Loucy (cell line): ENCODE measurements at regions not wholly inside any gene's neighbourhood (a gene's known extent, or its start where the extent isn't known, plus 50 kb on each side); places are given as distances from the start of the nearest gene placed in this dataset.

Experiments
- H2AFZ ChIP-seq: fragments of 200-600 bp; sonication (generic); 2 replicates; pipeline ENCODE4 v1.6.0; 2016; ENCODE audit warnings: antibody characterized with exemption, mild to moderate bottlenecking, low read length, moderate library complexity
- H3F3A ChIP-seq: fragments of 200-600 bp; 2 replicates; pipeline ENCODE4 v1.6.0; 2016; ENCODE audit warnings: antibody characterized with exemption, low read depth, mild to moderate bottlenecking
- H3K27me3 ChIP-seq: fragments of 200-600 bp; sonication (generic); 2 replicates; pipeline ENCODE4 v1.6.1; 2014; ENCODE audit warnings: low read length, mild to moderate bottlenecking; ENCODE audit not compliant: insufficient read depth, poor library complexity, severe bottlenecking
- H3K36me3 ChIP-seq: fragments of 200-600 bp; sonication (generic); 2 replicates; pipeline ENCODE4 v1.6.1; 2016; ENCODE audit warnings: low read length; ENCODE audit not compliant: insufficient read depth
- H3K4me1 ChIP-seq: fragments of 200-600 bp; sonication (generic); 2 replicates; pipeline ENCODE4 v1.5.1; 2014; ENCODE audit warnings: low read length, mild to moderate bottlenecking; ENCODE audit not compliant: insufficient read depth, poor library complexity, severe bottlenecking
- H3K4me2 ChIP-seq: fragments of 200-600 bp; sonication (generic); 2 replicates; pipeline ENCODE4 v1.6.0; 2014; ENCODE audit warnings: antibody characterized with exemption, low read length, low read depth, mild to moderate bottlenecking; ENCODE audit not compliant: poor library complexity, severe bottlenecking
- H3K4me3 ChIP-seq: fragments of 200-600 bp; sonication (generic); 2 replicates; pipeline ENCODE4 v1.5.1; 2014; ENCODE audit warnings: low read length, mild to moderate bottlenecking, mixed read lengths; ENCODE audit not compliant: poor library complexity, severe bottlenecking
- H3K79me2 ChIP-seq: fragments of 200-600 bp; sonication (generic); 2 replicates; pipeline ENCODE4 v1.6.1; 2014; ENCODE audit warnings: low read length; ENCODE audit not compliant: insufficient read depth
- H3K9ac ChIP-seq: fragments of 200-600 bp; sonication (generic); 2 replicates; pipeline ENCODE4 v1.6.0; 2014; ENCODE audit warnings: mild to moderate bottlenecking, low read depth, low read length, moderate library complexity; ENCODE audit not compliant: poor library complexity, severe bottlenecking
- H3K9me2 ChIP-seq: fragments of 200-600 bp; sonication (generic); replicated peaks from 2 replicates; pipeline ENCODE4 v1.6.1; 2016; ENCODE audit warnings: low read depth, low read length, mixed read lengths
- H3K9me3 ChIP-seq: fragments of 200-600 bp; sonication (generic); 2 replicates; pipeline ENCODE4 v1.6.1; 2014; ENCODE audit warnings: mild to moderate bottlenecking, antibody characterized with exemption, low read length, low read depth; ENCODE audit not compliant: insufficient read depth
- H4K20me1 ChIP-seq: fragments of 200-600 bp; sonication (generic); 2 replicates; pipeline ENCODE4 v1.6.0; 2014; ENCODE audit warnings: antibody characterized with exemption, low read length, mild to moderate bottlenecking; ENCODE audit not compliant: insufficient read depth, poor library complexity, severe bottlenecking
- EZH2phosphoT487 ChIP-seq: fragments of 200-600 bp; IDR thresholded peaks from 2 replicates; pipeline ENCODE4 v1.6.1; 2018; ENCODE audit warnings: antibody characterized with exemption, mild to moderate bottlenecking, moderate library complexity, borderline replicate concordance
- TF ChIP-seq, protein P1 (sequence below): fragments of 200-600 bp; sonication (generic); conservative IDR thresholded peaks from 2 replicates; pipeline ENCODE4 v1.5.1; 2014; ENCODE audit warnings: mild to moderate bottlenecking, antibody characterized with exemption, low read length

DNA sequence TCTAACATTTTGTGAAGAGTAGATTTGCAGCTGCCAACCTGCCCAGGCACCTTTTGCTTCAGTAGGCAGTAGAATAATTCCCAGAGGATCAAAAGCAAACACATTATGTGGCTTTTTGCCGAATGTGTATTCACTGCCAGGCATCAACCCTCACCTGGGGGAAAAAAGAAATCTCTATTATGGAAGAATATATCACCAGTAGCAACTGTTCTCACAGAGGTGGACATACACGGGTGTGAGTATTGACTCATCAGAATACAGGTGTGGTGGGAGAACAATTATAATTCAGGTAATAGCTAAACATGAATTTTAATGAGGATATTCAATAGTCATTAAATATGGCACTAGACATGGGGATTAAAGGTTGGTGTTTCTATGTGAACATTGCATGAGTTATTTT is 910.7 kb downstream of the TFAP2A start:
- Histone ChIP-seq H3K79me2 (no peaks in the 10 kb centered on the region), H3K4me2 (no peak overlapping the region), H2AFZ (no peak overlapping the region), H3K9ac (no peak overlapping the region), H3K4me1 (no peaks in the 10 kb centered on the region), H4K20me1 (no peaks in the 10 kb centered on the region), H3K9me3 (peaks cover 6% of the 10 kb centered on the region; the same call in 1 of the 2 replicates), H3F3A (no peaks in the 10 kb centered on the region), H3K27me3 (no peaks in the 10 kb centered on the region), H3K9me2 (no peaks in the 10 kb centered on the region), H3K36me3 (no peaks in the 10 kb centered on the region), H3K4me3 (no peak overlapping the region)
- TF ChIP-seq EZH2phosphoT487, result no peak
- TF ChIP-seq, protein P1, sequence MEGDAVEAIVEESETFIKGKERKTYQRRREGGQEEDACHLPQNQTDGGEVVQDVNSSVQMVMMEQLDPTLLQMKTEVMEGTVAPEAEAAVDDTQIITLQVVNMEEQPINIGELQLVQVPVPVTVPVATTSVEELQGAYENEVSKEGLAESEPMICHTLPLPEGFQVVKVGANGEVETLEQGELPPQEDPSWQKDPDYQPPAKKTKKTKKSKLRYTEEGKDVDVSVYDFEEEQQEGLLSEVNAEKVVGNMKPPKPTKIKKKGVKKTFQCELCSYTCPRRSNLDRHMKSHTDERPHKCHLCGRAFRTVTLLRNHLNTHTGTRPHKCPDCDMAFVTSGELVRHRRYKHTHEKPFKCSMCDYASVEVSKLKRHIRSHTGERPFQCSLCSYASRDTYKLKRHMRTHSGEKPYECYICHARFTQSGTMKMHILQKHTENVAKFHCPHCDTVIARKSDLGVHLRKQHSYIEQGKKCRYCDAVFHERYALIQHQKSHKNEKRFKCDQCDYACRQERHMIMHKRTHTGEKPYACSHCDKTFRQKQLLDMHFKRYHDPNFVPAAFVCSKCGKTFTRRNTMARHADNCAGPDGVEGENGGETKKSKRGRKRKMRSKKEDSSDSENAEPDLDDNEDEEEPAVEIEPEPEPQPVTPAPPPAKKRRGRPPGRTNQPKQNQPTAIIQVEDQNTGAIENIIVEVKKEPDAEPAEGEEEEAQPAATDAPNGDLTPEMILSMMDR, result no peak

DNA sequence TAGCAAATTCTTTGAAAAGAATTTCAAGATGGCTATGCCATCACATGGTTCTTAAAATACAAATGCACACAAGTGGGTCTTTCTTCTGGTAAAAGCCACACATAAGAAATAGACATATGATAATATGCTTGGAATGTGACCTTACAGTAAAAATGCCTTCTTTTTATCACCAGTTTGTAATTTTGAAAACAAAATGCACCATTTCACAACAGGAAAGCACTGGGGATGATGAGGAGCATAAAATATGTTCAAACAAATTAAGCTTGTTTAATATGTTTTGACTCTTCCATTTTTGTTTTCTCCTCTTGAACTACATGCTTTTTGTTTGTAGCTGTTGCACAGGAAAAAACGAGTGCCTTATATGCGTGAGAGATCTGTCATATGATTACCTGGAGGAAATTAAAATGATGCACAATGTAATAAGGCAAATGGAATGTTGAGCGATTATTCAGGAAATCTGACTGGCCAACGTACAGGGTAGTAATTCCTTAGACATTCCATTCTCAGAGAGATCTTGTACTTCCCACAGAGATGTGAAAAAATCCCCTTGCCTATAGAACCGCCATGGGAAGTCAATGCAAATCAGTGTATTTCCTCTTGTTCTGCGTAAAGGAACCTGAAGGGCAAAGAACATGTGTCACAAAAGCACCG is 911.6 kb downstream of the TFAP2A start:
- Histone ChIP-seq H3F3A (no peaks in the 10 kb centered on the region), H3K4me1 (no peaks in the 10 kb centered on the region), H3K36me3 (no peaks in the 10 kb centered on the region), H3K9ac (no peak overlapping the region), H2AFZ (no peak overlapping the region), H3K4me2 (no peak overlapping the region), H3K4me3 (no peak overlapping the region), H3K9me2 (no peaks in the 10 kb centered on the region), H3K9me3 (peaks cover 6% of the 10 kb centered on the region; the same call in 1 of the 2 replicates), H4K20me1 (no peaks in the 10 kb centered on the region), H3K27me3 (no peaks in the 10 kb centered on the region), H3K79me2 (no peaks in the 10 kb centered on the region)
- TF ChIP-seq EZH2phosphoT487, result no peak
- TF ChIP-seq, protein P1, result no peak

DNA sequence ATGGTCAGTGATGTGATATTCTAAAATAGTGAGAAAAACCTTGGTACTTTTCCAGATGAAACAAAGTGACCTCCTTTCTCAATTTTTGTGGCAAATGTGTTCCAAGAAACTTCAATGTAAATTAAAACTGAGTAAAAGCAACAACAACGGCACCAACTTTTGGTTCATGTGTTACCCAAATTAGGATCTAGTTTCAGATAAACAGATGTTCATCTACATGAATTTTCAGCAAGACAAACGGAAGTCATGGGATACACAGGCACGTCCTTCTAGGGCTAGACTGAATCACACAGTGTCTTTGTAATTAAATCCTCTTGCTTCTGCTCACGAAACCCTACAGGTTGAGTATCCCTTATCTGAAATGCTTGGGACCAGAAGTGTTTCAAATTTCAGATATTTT is 915.2 kb downstream of the TFAP2A start:
- no peaks in the 10 kb centered on the region for H3F3A ChIP-seq
- no peak overlapping the region for H2AFZ ChIP-seq
- no peaks in the 10 kb centered on the region for H4K20me1 ChIP-seq
- H3K4me3 ChIP-seq, result no peak overlapping the region
- TF ChIP-seq, protein P1, result no peak
- TF ChIP-seq EZH2phosphoT487, result no peak
- H3K36me3 ChIP-seq, result no peaks in the 10 kb centered on the region
- peaks cover 6% of the 10 kb centered on the region; the same call in 1 of the 2 replicates for H3K9me3 ChIP-seq
- no peaks in the 10 kb centered on the region for H3K9me2 ChIP-seq
- no peaks in the 10 kb centered on the region for H3K79me2 ChIP-seq
- no peak overlapping the region for H3K9ac ChIP-seq
- H3K4me2 ChIP-seq, result no peak overlapping the region
- no peaks in the 10 kb centered on the region for H3K27me3 ChIP-seq
- H3K4me1 ChIP-seq, result no peaks in the 10 kb centered on the region
